Common myeloid progenitor, CD34-positive (primary cell): ENCODE measurements at regions not wholly inside any gene's neighbourhood (a gene's known extent, or its start where the extent isn't known, plus 50 kb on each side); places are given as distances from the start of the nearest gene placed in this dataset.

Experiments
- CTCF ChIA-PET: fragments of 350-600 bp; sonication (Branson Sonifier 250); formaldehyde crosslinking; loops from one replicate; lab custom pipeline; 2021; ENCODE audit warnings: antibody characterized with exemption; lab: Charles Lee
- POLR2A ChIA-PET: fragments of 350-600 bp; sonication (Branson Sonifier 250); formaldehyde crosslinking; loops from one replicate; lab custom pipeline; 2021; ENCODE audit warnings: antibody characterized with exemption; lab: Charles Lee
- DNase-seq, 3 donors: peaks; one replicate each; pipeline versions ENCODE4 v3.0.0 to v3.0.0-alpha.2; 2013
- H3K27ac ChIP-seq, 2 experiments: 1 replicate in 1 of 2; 2 replicates in 1 of 2; pipeline ENCODE4 v1.7.0; 2013; ENCODE audit warnings: inconsistent platforms in 2 of 2, low read length in 2 of 2, mild to moderate bottlenecking in 2 of 2, low read depth in 1 of 2, moderate library complexity in 1 of 2; ENCODE audit not compliant: severe bottlenecking in 2 of 2, insufficient read depth in 1 of 2, poor library complexity in 1 of 2
- H3K27me3 ChIP-seq, 5 experiments: replicated peaks in 2 of 5; 1 replicate in 3 of 5; 2 replicates in 2 of 5; pipeline versions ENCODE4 v1.6.1 to v1.7.0; 2013; ENCODE audit warnings: low read length in 4 of 5, mild to moderate bottlenecking in 2 of 5, moderate library complexity in 2 of 5, inconsistent platforms in 1 of 5; ENCODE audit not compliant: insufficient read depth in 5 of 5, control insufficient read depth in 4 of 5
- H3K36me3 ChIP-seq, 4 experiments: 1 replicate in 2 of 4; 2 replicates in 2 of 4; pipeline versions ENCODE4 v1.6.1 to v1.7.0; 2013; ENCODE audit warnings: low read length in 3 of 4, control low read depth in 1 of 4, mild to moderate bottlenecking in 1 of 4; ENCODE audit not compliant: control insufficient read depth in 4 of 4, insufficient read depth in 4 of 4
- H3K4me1 ChIP-seq, 4 experiments: 1 replicate in 3 of 4; 2 replicates in 1 of 4; pipeline versions ENCODE4 v1.6.1 to v1.7.1; 2013; ENCODE audit warnings: low read length in 3 of 4, mild to moderate bottlenecking in 3 of 4, control low read depth in 1 of 4, inconsistent platforms in 1 of 4, moderate library complexity in 1 of 4; ENCODE audit not compliant: control insufficient read depth in 4 of 4, insufficient read depth in 4 of 4; ENCODE audit errors: control extremely low read depth in 1 of 4
- H3K4me3 ChIP-seq, 7 experiments: 1 replicate in 4 of 7; 2 replicates in 3 of 7; pipeline versions ENCODE4 v1.5.1 to v1.7.0; 2013; ENCODE audit warnings: mild to moderate bottlenecking in 7 of 7, low read length in 6 of 7, moderate library complexity in 6 of 7, inconsistent platforms in 2 of 7, low read depth in 2 of 7, control low read depth in 1 of 7; ENCODE audit not compliant: insufficient read depth in 4 of 7, control insufficient read depth in 1 of 7; ENCODE audit errors: extremely low read depth in 1 of 7
- H3K9me3 ChIP-seq, 5 experiments: 1 replicate in 4 of 5; 2 replicates in 1 of 5; pipeline versions ENCODE4 v1.6.1 to v1.7.1; 2013; ENCODE audit warnings: low read length in 4 of 5, mild to moderate bottlenecking in 2 of 5, inconsistent platforms in 1 of 5, low read depth in 1 of 5, moderate library complexity in 1 of 5; ENCODE audit not compliant: control insufficient read depth in 4 of 5, insufficient read depth in 2 of 5; ENCODE audit errors: control extremely low read depth in 1 of 5
- WGBS: methylation state at CpG from one replicate; pipeline ENCODE4 v1.1.5; 2013; ENCODE audit not compliant: insufficient coverage; 5-methylcytosine and 5-hydroxymethylcytosine counted together

GRCh38 chr2:144096531-144096930 is 423.4 kb downstream of the ZEB2 start:
- Histone ChIP-seq H3K27ac (no peak overlapping the region), H3K36me3 (no peaks in the 10 kb centered on the region), H3K4me1 (peaks cover 4 to 15% (median 11%) of the 10 kb centered on the region in 4 experiments), H3K27me3 (no peaks in the 10 kb centered on the region), H3K4me3 (no peak overlapping the region), H3K9me3 (peaks cover 0 to 4% (median 0%) of the 10 kb centered on the region in 5 experiments)
- ChIA-PET POLR2A (no interaction called here), CTCF (no interaction called here)
- no peak for DNase-seq
- 100% methylated on average over 1 of the region's 2 CpGs for WGBS

GRCh38 chr2:144094408-144095151 is 425.3 kb downstream of the ZEB2 start:
- peaks cover 0 to 10% (median 0%) of the 10 kb centered on the region in 5 experiments for H3K9me3 ChIP-seq
- H3K27me3 ChIP-seq, result no peaks in the 10 kb centered on the region
- H3K27ac ChIP-seq, result no peak overlapping the region
- DNase-seq, result no peak
- WGBS, result 100% methylated on average over 1 of the region's 5 CpGs
- POLR2A ChIA-PET, result no interaction called here
- peaks cover 4 to 15% (median 11%) of the 10 kb centered on the region in 4 experiments for H3K4me1 ChIP-seq
- H3K36me3 ChIP-seq, result no peaks in the 10 kb centered on the region
- CTCF ChIA-PET, result no interaction called here
- no peak overlapping the region for H3K4me3 ChIP-seq

- no peaks in the 10 kb centered on the region for H3K36me3 ChIP-seq
- H3K9me3 ChIP-seq, result peaks cover 0 to 10% (median 0%) of the 10 kb centered on the region in 5 experiments
- POLR2A ChIA-PET, result no interaction called here
- no peaks in the 10 kb centered on the region for H3K27me3 ChIP-seq
- WGBS, result no CpG with 5 or more reads among the region's 3 CpGs
- no peak for DNase-seq
- H3K4me3 ChIP-seq, result no peak overlapping the region
- H3K27ac ChIP-seq, result no peak overlapping the region
- no peaks in the 10 kb centered on the region for H3K4me1 ChIP-seq
- CTCF ChIA-PET, result no interaction called here
Observed at GRCh38 chr2:144091622-144092021, 428.3 kb downstream of the ZEB2 start.

- POLR2A ChIA-PET, result interaction anchor here (0.6 kb wide), 1 partner anchor 1781 kb away, joined by 3 read pairs; no protein-coding TSS in a partner anchor
- no peak overlapping the region for H3K4me3 ChIP-seq
- H3K9me3 ChIP-seq, result peaks cover 0 to 7% (median 0%) of the 10 kb centered on the region in 5 experiments
- H3K27ac ChIP-seq, result no peak overlapping the region
- no peaks in the 10 kb centered on the region for H3K4me1 ChIP-seq
- DNase-seq, result no peak
- no peaks in the 10 kb centered on the region for H3K27me3 ChIP-seq
- H3K36me3 ChIP-seq, result no peaks in the 10 kb centered on the region
- CTCF ChIA-PET, result no interaction called here
Observed at GRCh38 chr2:144088863-144089262, 431.1 kb downstream of the ZEB2 start.

GRCh38 chr2:144086965-144087364 is 433.0 kb downstream of the ZEB2 start:
- DNase-seq, result peak in 1 of 3 donors; percentile 35
- Histone ChIP-seq H3K4me1 (no peaks in the 10 kb centered on the region), H3K9me3 (peaks cover 0 to 7% (median 0%) of the 10 kb centered on the region in 5 experiments), H3K27ac (no peak overlapping the region), H3K27me3 (no peaks in the 10 kb centered on the region), H3K36me3 (peaks cover 0 to 3% (median 0%) of the 10 kb centered on the region in 4 experiments), H3K4me3 (no peak overlapping the region)
- CTCF ChIA-PET, result no interaction called here
- POLR2A ChIA-PET, result no interaction called here

- no peak for DNase-seq
- ChIA-PET POLR2A (no interaction called here), CTCF (no interaction called here)
- Histone ChIP-seq H3K27ac (no peak overlapping the region), H3K4me3 (no peak overlapping the region), H3K9me3 (no peaks in the 10 kb centered on the region), H3K4me1 (no peaks in the 10 kb centered on the region), H3K27me3 (no peaks in the 10 kb centered on the region), H3K36me3 (peaks cover 0 to 3% (median 0%) of the 10 kb centered on the region in 4 experiments)
- WGBS, result 100% methylated on average over 2 of the region's 3 CpGs
Observed at GRCh38 chr2:144085016-144085415, 434.9 kb downstream of the ZEB2 start.

GRCh38 chr2:144084114-144084661 is 435.7 kb downstream of the ZEB2 start:
- Histone ChIP-seq H3K4me1 (no peaks in the 10 kb centered on the region), H3K36me3 (peaks cover 0 to 3% (median 0%) of the 10 kb centered on the region in 4 experiments), H3K27me3 (no peaks in the 10 kb centered on the region), H3K4me3 (no peak overlapping the region), H3K9me3 (no peaks in the 10 kb centered on the region), H3K27ac (no peak overlapping the region)
- CTCF ChIA-PET, result no interaction called here
- WGBS, result 100% methylated on average over 2 of the region's 2 CpGs
- POLR2A ChIA-PET, result no interaction called here
- DNase-seq, result no peak
